ENCODE measurements at regions not wholly inside any gene's neighbourhood (a gene's known extent, or its start where the extent isn't known, plus 50 kb on each side); places are given as distances from the start of the nearest gene placed in this dataset.
A peak's percentile ranks its signal among the peaks of the same experiment; 100 is the strongest.

DNA sequence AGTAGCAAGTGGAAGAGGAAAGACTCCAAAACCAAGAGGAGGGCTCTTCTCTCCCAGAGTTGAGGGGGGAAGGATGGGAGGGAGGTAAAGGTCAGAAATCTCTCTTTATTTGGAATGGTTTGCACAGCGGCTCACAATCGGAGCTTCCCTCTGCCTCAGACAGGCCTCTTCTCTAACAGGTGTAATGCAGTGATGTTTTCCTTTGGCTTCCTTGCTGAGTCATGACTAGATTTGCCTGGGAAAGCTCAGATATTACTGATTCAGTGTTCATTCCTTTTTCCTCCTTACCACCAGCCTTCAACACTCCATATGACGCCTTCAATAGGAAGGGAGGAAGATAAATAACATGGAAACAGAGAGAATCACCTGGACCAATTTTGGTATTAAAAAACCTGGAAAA lies 136.6 kb downstream of the RNF152 start:
- Mint-ChIP-seq H3K27me3 (peaks cover 25% of the 10 kb centered on the region), H3K4me1 (no peaks in the 10 kb centered on the region)

DNA sequence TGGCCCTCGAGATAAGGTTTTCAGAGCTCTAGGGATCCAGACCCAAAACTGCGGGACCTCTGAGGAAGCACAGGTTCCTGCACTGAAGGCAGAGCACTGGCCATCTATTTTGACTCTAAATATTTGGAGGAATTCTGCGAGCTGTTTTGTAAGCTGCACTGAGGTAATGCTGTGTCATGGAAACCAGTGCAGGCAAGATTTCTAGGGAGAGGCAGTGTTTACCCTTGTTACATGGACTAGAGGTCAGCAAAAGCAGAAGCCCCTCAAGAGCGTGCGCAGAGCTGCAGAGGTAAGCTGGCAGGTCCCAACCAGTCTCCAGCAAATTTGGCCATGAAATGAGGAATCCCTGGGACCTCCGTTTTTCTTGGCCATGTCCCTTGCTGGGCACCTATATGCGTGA lies 137.3 kb downstream of the RNF152 start:
- no peak overlapping the region for H3K27ac Mint-ChIP-seq
- no peaks in the 10 kb centered on the region for H3K9me3 Mint-ChIP-seq
- H3K36me3 Mint-ChIP-seq (ENCODE audit: low read depth): no peaks in the 10 kb centered on the region
- no peak overlapping the region for H3K4me3 Mint-ChIP-seq
- H3K27me3 Mint-ChIP-seq: peaks cover 18% of the 10 kb centered on the region
- DNase-seq (no peak), ATAC-seq (no peak)
- H3K4me1 Mint-ChIP-seq: no peaks in the 10 kb centered on the region

More for the DNA sequence above, 136.6 kb downstream of the RNF152 start:
- ATAC-seq: no peak
- DNase-seq: no peak
- Mint-ChIP-seq H3K9me3 (no peaks in the 10 kb centered on the region), H3K36me3 (ENCODE audit: low read depth) (no peaks in the 10 kb centered on the region), H3K27ac (no peak overlapping the region), H3K4me3 (no peak overlapping the region)

GRCh38 chr18:61754039-61754583 lies 138.7 kb downstream of the RNF152 start:
- Mint-ChIP-seq H3K4me1 (no peaks in the 10 kb centered on the region), H3K27me3 (peaks cover 11% of the 10 kb centered on the region), H3K36me3 (ENCODE audit: low read depth) (no peaks in the 10 kb centered on the region), H3K27ac (no peak overlapping the region), H3K9me3 (no peaks in the 10 kb centered on the region), H3K4me3 (no peak overlapping the region)
- DNase-seq (no peak), ATAC-seq (no peak)

GRCh38 chr18:61753373-61753772 lies 139.4 kb downstream of the RNF152 start:
- Mint-ChIP-seq H3K27ac (no peak overlapping the region), H3K4me3 (no peak overlapping the region), H3K4me1 (no peaks in the 10 kb centered on the region), H3K27me3 (peaks cover 11% of the 10 kb centered on the region), H3K9me3 (no peaks in the 10 kb centered on the region), H3K36me3 (ENCODE audit: low read depth) (no peaks in the 10 kb centered on the region)
- no peak for DNase-seq
- no peak for ATAC-seq

- peak; percentile 25 for ATAC-seq
- H3K27ac Mint-ChIP-seq: no peak overlapping the region
- no peak overlapping the region for H3K4me3 Mint-ChIP-seq
- no peak for DNase-seq
- H3K4me1 Mint-ChIP-seq: no peaks in the 10 kb centered on the region
- no peaks in the 10 kb centered on the region for H3K36me3 Mint-ChIP-seq (ENCODE audit: low read depth)
- peaks cover 11% of the 10 kb centered on the region for H3K27me3 Mint-ChIP-seq
- no peaks in the 10 kb centered on the region for H3K9me3 Mint-ChIP-seq
These were observed 139.8 kb downstream of the RNF152 start for GRCh38 chr18:61752973-61753372.

GRCh38 chr18:61750840-61751668 lies 141.8 kb downstream of the RNF152 start:
- ATAC-seq (no peak), DNase-seq (no peak)
- Mint-ChIP-seq H3K4me3 (no peak overlapping the region), H3K27me3 (peaks cover 11% of the 10 kb centered on the region), H3K9me3 (no peaks in the 10 kb centered on the region), H3K36me3 (ENCODE audit: low read depth) (no peaks in the 10 kb centered on the region), H3K27ac (no peak overlapping the region), H3K4me1 (no peaks in the 10 kb centered on the region)

DNA sequence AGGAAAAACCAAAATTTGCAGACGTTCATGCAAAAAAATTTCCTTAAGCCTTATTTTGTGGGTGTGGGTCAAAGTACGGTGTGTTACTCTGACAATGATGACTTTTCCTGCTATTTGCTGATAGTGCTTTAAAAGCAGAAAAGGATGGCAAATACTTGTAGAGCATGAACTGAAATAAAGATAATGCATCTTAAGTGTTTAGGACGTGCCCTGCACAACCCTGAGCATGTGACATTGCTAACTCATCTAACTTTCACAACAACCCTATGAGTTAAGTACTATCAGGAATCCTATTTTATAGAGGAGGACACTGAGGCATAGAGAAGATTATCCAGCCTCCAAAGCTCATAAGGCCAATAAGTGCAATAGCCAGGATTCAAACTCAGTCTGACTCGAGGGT lies 143.3 kb downstream of the RNF152 start:
- Mint-ChIP-seq H3K27ac (no peak overlapping the region), H3K4me3 (no peak overlapping the region), H3K9me3 (no peaks in the 10 kb centered on the region), H3K27me3 (peaks cover 4% of the 10 kb centered on the region), H3K36me3 (ENCODE audit: low read depth) (no peaks in the 10 kb centered on the region), H3K4me1 (no peaks in the 10 kb centered on the region)
- ATAC-seq: no peak
- no peak for DNase-seq

DNA sequence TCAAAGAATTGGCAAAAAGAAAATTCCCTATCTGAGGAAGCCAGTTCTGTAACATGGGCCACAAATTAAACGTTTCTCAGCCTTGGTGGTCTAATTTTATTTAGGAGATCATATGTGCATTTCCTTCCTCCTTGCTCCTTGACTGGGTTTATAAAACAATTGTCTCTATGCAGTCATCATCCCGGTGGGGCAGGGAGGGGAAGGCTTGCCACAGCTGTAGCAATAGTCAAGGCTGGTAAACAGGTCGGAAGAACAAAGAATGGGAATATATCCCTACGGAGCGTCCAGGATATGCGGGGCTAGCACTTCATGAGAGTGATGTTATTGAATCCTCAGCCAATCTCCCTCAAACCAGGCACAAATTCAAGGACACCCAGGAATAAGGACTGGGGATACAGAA lies 143.8 kb downstream of the RNF152 start:
- Mint-ChIP-seq H3K27ac (no peak overlapping the region), H3K4me1 (no peaks in the 10 kb centered on the region), H3K27me3 (peaks cover 4% of the 10 kb centered on the region), H3K9me3 (no peaks in the 10 kb centered on the region), H3K4me3 (no peak overlapping the region), H3K36me3 (ENCODE audit: low read depth) (no peaks in the 10 kb centered on the region)
- ATAC-seq (no peak), DNase-seq (no peak)

DNA sequence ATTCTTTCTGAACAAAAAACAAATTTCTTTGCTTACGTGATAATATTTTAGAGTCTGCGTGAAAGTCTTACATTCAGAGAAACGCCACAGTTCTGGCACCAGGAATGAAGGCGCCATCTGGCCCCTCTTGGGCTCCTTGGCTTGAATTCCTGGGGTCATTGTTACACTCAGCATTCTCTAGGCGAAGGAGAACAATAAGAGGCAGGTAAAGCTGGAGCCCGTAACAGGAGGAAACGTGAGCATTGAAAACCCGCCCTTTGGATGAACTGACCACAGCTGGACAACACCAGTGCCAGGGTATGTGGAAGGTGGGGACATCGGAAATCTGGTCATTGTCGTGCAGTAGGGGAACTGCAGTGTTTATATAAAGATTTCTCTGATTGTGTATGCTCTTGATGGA lies 144.8 kb downstream of the RNF152 start:
- H3K4me1 Mint-ChIP-seq: no peaks in the 10 kb centered on the region
- no peaks in the 10 kb centered on the region for H3K9me3 Mint-ChIP-seq
- H3K36me3 Mint-ChIP-seq (ENCODE audit: low read depth): no peaks in the 10 kb centered on the region
- no peak for DNase-seq
- H3K27me3 Mint-ChIP-seq: peaks cover 4% of the 10 kb centered on the region
- H3K4me3 Mint-ChIP-seq: no peak overlapping the region
- ATAC-seq: no peak
- H3K27ac Mint-ChIP-seq: no peak overlapping the region

DNA sequence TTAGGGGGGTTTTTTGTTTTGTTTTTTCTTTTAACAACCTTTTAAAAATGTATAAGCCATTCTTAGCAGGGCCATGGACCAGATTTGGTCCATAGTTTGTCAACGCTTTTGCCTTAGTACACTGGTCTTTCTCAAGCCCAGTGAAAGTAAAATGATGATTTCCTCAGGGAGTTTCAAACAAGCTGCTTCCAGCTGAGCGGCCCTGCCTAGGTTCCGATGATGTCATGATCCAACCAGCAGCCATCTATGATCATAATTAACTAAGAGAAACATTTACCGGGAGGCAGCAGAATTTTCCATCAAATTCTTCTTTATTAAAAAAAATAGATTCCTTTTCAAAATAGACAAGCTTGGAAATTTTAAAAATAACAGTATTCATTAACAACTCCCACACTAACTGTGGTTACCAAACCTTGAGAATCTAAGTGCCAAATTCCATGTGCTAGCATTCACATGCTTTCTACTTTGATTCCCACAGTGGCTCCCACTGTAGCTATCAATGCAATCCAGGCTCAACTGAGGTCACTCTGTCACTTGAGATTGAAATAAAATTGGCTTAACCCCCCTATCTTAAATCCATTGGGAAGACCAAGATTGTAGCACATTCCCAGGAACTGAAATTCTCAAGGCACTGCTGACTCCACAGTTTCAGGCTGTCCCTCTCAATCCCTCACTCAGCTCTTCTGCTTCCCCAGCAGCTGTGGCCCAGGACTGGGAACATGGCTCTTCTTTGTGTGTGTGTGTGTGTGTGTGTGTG lies 148.9 kb downstream of the RNF152 start:
- no peak overlapping the region for H3K27ac Mint-ChIP-seq
- no peak overlapping the region for H3K4me3 Mint-ChIP-seq
- no peaks in the 10 kb centered on the region for H3K4me1 Mint-ChIP-seq
- H3K9me3 Mint-ChIP-seq: no peaks in the 10 kb centered on the region
- no peak for ATAC-seq
- no peak for DNase-seq
- no peaks in the 10 kb centered on the region for H3K27me3 Mint-ChIP-seq
- no peaks in the 10 kb centered on the region for H3K36me3 Mint-ChIP-seq (ENCODE audit: low read depth)

GRCh38 chr18:61742565-61743429 lies 150.0 kb downstream of the RNF152 start:
- H3K36me3 Mint-ChIP-seq (ENCODE audit: low read depth): no peaks in the 10 kb centered on the region
- no peak overlapping the region for H3K27ac Mint-ChIP-seq
- no peaks in the 10 kb centered on the region for H3K27me3 Mint-ChIP-seq
- H3K9me3 Mint-ChIP-seq: no peaks in the 10 kb centered on the region
- DNase-seq (no peak), ATAC-seq (no peak)
- no peak overlapping the region for H3K4me3 Mint-ChIP-seq
- H3K4me1 Mint-ChIP-seq: no peaks in the 10 kb centered on the region

- Mint-ChIP-seq H3K9me3 (no peaks in the 10 kb centered on the region), H3K4me3 (no peak overlapping the region), H3K27ac (no peak overlapping the region), H3K27me3 (no peaks in the 10 kb centered on the region), H3K36me3 (ENCODE audit: low read depth) (no peaks in the 10 kb centered on the region), H3K4me1 (no peaks in the 10 kb centered on the region)
- ATAC-seq (no peak), DNase-seq (no peak)
These were observed 150.8 kb downstream of the RNF152 start for GRCh38 chr18:61741881-61742454.

- Mint-ChIP-seq H3K4me3 (no peak overlapping the region), H3K4me1 (no peaks in the 10 kb centered on the region), H3K27ac (no peak overlapping the region), H3K27me3 (no peaks in the 10 kb centered on the region), H3K36me3 (ENCODE audit: low read depth) (no peaks in the 10 kb centered on the region), H3K9me3 (no peaks in the 10 kb centered on the region)
- ATAC-seq (no peak), DNase-seq (no peak)
These were observed 154.3 kb downstream of the RNF152 start for GRCh38 chr18:61738488-61738887.

DNA sequence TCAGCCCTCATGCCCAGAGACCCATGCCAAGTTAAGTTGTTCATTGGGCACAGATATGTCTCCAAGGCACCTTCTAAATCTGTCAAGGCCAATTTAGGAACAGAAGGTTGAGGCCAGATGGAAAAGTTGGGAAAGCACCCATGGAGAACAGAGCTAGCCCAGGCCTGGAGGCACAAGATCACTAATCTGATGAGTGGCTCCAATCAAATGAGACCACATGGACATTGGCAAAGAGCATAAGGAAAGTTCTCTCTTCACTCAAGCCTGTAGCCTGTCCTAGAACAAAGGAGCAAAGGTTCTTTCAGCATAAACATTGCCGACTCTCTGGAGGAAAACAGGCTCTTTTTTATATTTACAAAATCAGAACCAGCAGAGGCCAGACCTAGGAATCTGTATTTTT lies 154.8 kb downstream of the RNF152 start:
- Mint-ChIP-seq H3K9me3 (no peaks in the 10 kb centered on the region), H3K27me3 (no peaks in the 10 kb centered on the region), H3K4me3 (no peak overlapping the region), H3K27ac (no peak overlapping the region), H3K4me1 (no peaks in the 10 kb centered on the region), H3K36me3 (ENCODE audit: low read depth) (no peaks in the 10 kb centered on the region)
- ATAC-seq (no peak), DNase-seq (no peak)

Measured in activated naive CD8-positive, alpha-beta T cell treated with anti-CD3 and anti-CD28 coated beads, Interleukin-2, amount 50 U/mL, for 24 hours (primary cell).